OCI-LY7 (cell line): ENCODE measurements at regions not wholly inside any gene's neighbourhood (a gene's known extent, or its start where the extent isn't known, plus 50 kb on each side); places are given as distances from the start of the nearest gene placed in this dataset.

Experiments used
- BruUV-seq: library from RNA; stranded (reverse); fragments of 400-500 nt; replicated peaks from 2 replicates; lab custom pipeline; 2021; lab: Mats Ljungman, UMichigan
- CTCF ChIA-PET: fragments of 300-600 bp; sonication (Branson Sonifier 250); formaldehyde crosslinking; loops from one replicate; lab custom pipeline; 2022; ENCODE audit warnings: antibody characterized with exemption; ENCODE audit not compliant: unreplicated experiment; lab: Charles Lee
- POLR2A ChIA-PET: fragments of 300-600 bp; sonication (Branson Sonifier 250); formaldehyde crosslinking; loops from one replicate; lab custom pipeline; 2022; ENCODE audit warnings: antibody characterized with exemption; lab: Charles Lee
- DNase-seq: peaks from one replicate; pipeline ENCODE4 v3.0.0-alpha.2; 2015; ENCODE audit warnings: low spot score
- H2AFZ ChIP-seq: fragments of 200-600 bp; sonication (generic), shearing (Covaris generic); 2 replicates; pipeline ENCODE4 v1.6.1; 2014; ENCODE audit warnings: mild to moderate bottlenecking, antibody characterized with exemption, low read length, moderate library complexity
- H3K27ac ChIP-seq: fragments of 200-600 bp; sonication (generic); 2 replicates; pipeline ENCODE4 v1.5.1; 2014; ENCODE audit warnings: mixed run types, low read depth, mild to moderate bottlenecking, moderate library complexity, low read length, inconsistent platforms; ENCODE audit not compliant: poor library complexity, severe bottlenecking
- H3K36me3 ChIP-seq: fragments of 200-600 bp; sonication (generic); 2 replicates; pipeline ENCODE4 v1.6.1; 2014; ENCODE audit warnings: mild to moderate bottlenecking, antibody characterized with exemption, low read length, moderate library complexity, mixed read lengths; ENCODE audit not compliant: insufficient read depth
- H3K4me1 ChIP-seq: fragments of 200-600 bp; sonication (generic); 2 replicates; pipeline ENCODE4 v1.5.1; 2014; ENCODE audit warnings: mild to moderate bottlenecking, low read length; ENCODE audit not compliant: insufficient read depth, poor library complexity, severe bottlenecking
- H3K4me2 ChIP-seq: fragments of 200-600 bp; sonication (generic); 2 replicates; pipeline ENCODE4 v1.6.1; 2014; ENCODE audit warnings: mild to moderate bottlenecking, low read length
- H3K4me3 ChIP-seq: fragments of 200-600 bp; sonication (generic); 2 replicates; pipeline ENCODE4 v1.5.1; 2014; ENCODE audit warnings: mild to moderate bottlenecking, low read depth, low read length; ENCODE audit not compliant: poor library complexity, severe bottlenecking
- H3K79me2 ChIP-seq: fragments of 200-600 bp; sonication (generic); 2 replicates; pipeline ENCODE4 v1.6.1; 2016; ENCODE audit warnings: low read depth, mild to moderate bottlenecking, low read length, moderate library complexity, mixed read lengths; ENCODE audit not compliant: insufficient read depth
- H3K9me2 ChIP-seq: fragments of 200-600 bp; sonication (generic); 2 replicates; pipeline ENCODE4 v1.6.1; 2016; ENCODE audit warnings: mild to moderate bottlenecking, low read length, mixed read lengths; ENCODE audit not compliant: insufficient read depth
- H3K9me3 ChIP-seq: fragments of 200-600 bp; sonication (generic); 2 replicates; pipeline ENCODE4 v1.6.1; 2014; ENCODE audit warnings: mild to moderate bottlenecking, mixed run types, low read length, mixed read lengths
- H4K20me1 ChIP-seq: fragments of 200-600 bp; sonication (generic); 2 replicates; pipeline ENCODE4 v1.6.1; 2014; ENCODE audit warnings: mild to moderate bottlenecking, antibody characterized with exemption, low read length, moderate library complexity, mixed read lengths; ENCODE audit not compliant: insufficient read depth
- EZH2phosphoT487 ChIP-seq: fragments of 200-600 bp; sonication (generic); IDR thresholded peaks from 2 replicates; pipeline ENCODE4 v1.6.1; 2018; ENCODE audit warnings: low read depth, borderline replicate concordance, mild to moderate bottlenecking, mixed run types, antibody characterized with exemption, low read length, moderate library complexity, mixed read lengths
- intact Hi-C: fragments of 100-400 bp; cut with micrococcal nuclease; formaldehyde crosslinking; loops from one replicate; pipeline ENCODE4 v1.10.0; 2022; ENCODE audit not compliant: unreplicated experiment
- TF ChIP-seq, protein P1 (sequence below): fragments of 200-600 bp; sonication (generic); conservative IDR thresholded peaks from 2 replicates; pipeline ENCODE4 v1.5.1; 2014; ENCODE audit warnings: mild to moderate bottlenecking, antibody characterized with exemption, low read length, moderate library complexity, mixed read lengths

DNA sequence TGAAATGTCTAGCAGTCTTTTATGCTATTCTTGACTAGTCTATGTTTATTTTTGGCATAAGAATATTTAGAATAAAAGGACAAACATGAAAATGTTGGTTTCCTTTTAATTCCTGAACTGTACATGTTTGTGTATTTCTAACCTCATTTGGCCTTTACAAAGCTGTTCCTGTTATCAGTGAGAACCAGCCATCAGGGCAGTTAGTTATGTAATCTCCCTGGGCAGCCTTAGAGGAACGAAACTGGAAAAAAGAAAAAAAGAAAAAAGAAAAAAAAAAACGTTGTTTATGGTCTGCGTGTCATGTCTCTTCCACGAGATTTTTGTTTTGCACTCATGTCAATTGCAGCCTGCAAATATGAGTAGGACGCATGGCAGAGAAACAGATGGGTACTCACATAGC, 193.7 kb downstream of the MAGEB5 start:
- Histone ChIP-seq H2AFZ (no peak overlapping the region), H3K36me3 (no peaks in the 10 kb centered on the region), H4K20me1 (no peaks in the 10 kb centered on the region), H3K9me2 (no peaks in the 10 kb centered on the region), H3K27ac (no peak overlapping the region), H3K4me3 (no peak overlapping the region), H3K79me2 (no peaks in the 10 kb centered on the region), H3K4me2 (no peak overlapping the region), H3K9me3 (no peaks in the 10 kb centered on the region), H3K4me1 (no peaks in the 10 kb centered on the region)
- POLR2A ChIA-PET = no interaction called here
- no peak for TF ChIP-seq EZH2phosphoT487
- TF ChIP-seq, protein P1, sequence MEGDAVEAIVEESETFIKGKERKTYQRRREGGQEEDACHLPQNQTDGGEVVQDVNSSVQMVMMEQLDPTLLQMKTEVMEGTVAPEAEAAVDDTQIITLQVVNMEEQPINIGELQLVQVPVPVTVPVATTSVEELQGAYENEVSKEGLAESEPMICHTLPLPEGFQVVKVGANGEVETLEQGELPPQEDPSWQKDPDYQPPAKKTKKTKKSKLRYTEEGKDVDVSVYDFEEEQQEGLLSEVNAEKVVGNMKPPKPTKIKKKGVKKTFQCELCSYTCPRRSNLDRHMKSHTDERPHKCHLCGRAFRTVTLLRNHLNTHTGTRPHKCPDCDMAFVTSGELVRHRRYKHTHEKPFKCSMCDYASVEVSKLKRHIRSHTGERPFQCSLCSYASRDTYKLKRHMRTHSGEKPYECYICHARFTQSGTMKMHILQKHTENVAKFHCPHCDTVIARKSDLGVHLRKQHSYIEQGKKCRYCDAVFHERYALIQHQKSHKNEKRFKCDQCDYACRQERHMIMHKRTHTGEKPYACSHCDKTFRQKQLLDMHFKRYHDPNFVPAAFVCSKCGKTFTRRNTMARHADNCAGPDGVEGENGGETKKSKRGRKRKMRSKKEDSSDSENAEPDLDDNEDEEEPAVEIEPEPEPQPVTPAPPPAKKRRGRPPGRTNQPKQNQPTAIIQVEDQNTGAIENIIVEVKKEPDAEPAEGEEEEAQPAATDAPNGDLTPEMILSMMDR = no peak
- CTCF ChIA-PET = no interaction called here
- BruUV-seq = no TSS peak
- intact Hi-C loops = no loop called here
- no peak for DNase-seq

DNA sequence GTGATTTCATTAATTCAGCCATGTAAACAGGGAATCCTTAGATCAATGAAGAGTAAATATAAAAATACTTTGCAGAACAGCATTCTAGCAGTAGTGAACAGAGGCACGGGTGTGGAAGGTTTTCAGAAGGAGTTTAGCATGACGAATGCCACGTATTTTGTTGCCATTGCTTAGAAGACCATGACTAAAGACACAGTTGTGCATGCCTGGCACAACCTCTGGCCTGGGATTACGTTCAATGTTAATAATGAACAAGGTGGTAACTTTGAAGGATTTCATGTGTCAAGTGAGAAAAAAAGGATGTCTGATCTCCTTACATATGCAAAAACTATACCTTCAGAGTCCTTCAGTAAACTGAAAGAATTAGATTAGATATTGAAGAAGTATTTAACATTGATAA, 171.9 kb downstream of the MAGEB5 start:
- H2AFZ ChIP-seq = no peak overlapping the region
- H3K27ac ChIP-seq = no peak overlapping the region
- ChIA-PET CTCF (no interaction called here), POLR2A (no interaction called here)
- no peak overlapping the region for H3K4me2 ChIP-seq
- H3K9me2 ChIP-seq = no peaks in the 10 kb centered on the region
- DNase-seq = no peak
- intact Hi-C loops = no loop called here
- H3K4me3 ChIP-seq = no peak overlapping the region
- no peaks in the 10 kb centered on the region for H3K4me1 ChIP-seq
- no peaks in the 10 kb centered on the region for H3K9me3 ChIP-seq
- no peaks in the 10 kb centered on the region for H3K79me2 ChIP-seq
- TF ChIP-seq, protein P1 = no peak
- no peak for TF ChIP-seq EZH2phosphoT487
- H3K36me3 ChIP-seq = no peaks in the 10 kb centered on the region
- BruUV-seq = no TSS peak
- no peaks in the 10 kb centered on the region for H4K20me1 ChIP-seq

DNA sequence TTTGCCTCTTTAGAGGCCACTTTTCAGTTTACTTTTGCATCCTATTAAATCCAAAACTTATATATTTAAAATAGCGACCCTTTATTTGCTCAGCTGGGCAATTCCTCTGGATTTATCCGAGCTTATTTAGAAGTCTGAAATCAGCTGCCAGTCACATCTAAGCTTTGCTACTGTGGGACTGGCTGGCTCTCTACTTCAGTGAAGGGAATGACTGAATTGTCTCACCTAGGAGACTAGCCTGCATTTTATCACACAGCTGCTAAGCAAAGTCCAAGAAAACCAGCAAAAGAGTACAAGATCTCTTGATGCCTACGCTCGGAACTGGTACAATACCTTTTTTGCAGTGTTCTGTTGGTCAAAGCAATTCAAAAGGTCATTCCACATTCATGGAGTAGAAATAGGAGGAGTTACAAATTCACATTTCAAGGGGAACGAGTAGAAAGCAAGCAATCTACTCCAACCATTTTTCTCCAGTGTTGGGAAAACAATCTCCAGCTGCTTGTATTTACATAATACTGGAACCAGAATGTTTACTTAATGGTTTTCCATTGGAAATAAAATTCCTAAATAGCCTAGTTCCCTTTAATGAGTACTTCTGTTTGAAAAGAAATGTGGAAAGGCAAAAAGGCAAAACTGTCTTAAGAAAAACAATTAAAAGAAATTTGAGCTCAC, 160.2 kb downstream of the MAGEB5 start:
- no peak overlapping the region for H3K4me3 ChIP-seq
- no peaks in the 10 kb centered on the region for H3K4me1 ChIP-seq
- CTCF ChIA-PET = no interaction called here
- H3K36me3 ChIP-seq = no peaks in the 10 kb centered on the region
- no peaks in the 10 kb centered on the region for H3K9me2 ChIP-seq
- no peaks in the 10 kb centered on the region for H3K9me3 ChIP-seq
- intact Hi-C loops = no loop called here
- no peak overlapping the region for H2AFZ ChIP-seq
- TF ChIP-seq, protein P1 = no peak
- POLR2A ChIA-PET = no interaction called here
- H3K27ac ChIP-seq = no peak overlapping the region
- H3K79me2 ChIP-seq = no peaks in the 10 kb centered on the region
- H3K4me2 ChIP-seq = no peak overlapping the region
- no TSS peak for BruUV-seq
- DNase-seq = no peak
- H4K20me1 ChIP-seq = no peaks in the 10 kb centered on the region
